Esophagus squamous epithelium (tissue), 4 donors: ENCODE measurements at regions not wholly inside any gene's neighbourhood (a gene's known extent, or its start where the extent isn't known, plus 50 kb on each side); places are given as distances from the start of the nearest gene placed in this dataset.

Experiments
- POLR2A ChIP-seq, 4 donors: fragments of 450-650 bp; IDR thresholded peaks; one replicate each; pipeline ENCODE4 v1.6.1; 2017; ENCODE audit warnings: antibody characterized with exemption in 4 of 4, mild to moderate bottlenecking in 4 of 4, moderate library complexity in 3 of 4
- TF ChIP-seq, protein P1 (sequence below), 6 experiments: fragments of 450-650 bp in 4 of 6; fragments of 200-600 bp in 2 of 6; sonication (generic) in 2 of 6; IDR thresholded peaks; one replicate each; pipeline ENCODE4 v1.5.1; 2016 to 2019; ENCODE audit warnings: antibody characterized with exemption in 6 of 6, mild to moderate bottlenecking in 4 of 6, moderate library complexity in 4 of 6

DNA sequence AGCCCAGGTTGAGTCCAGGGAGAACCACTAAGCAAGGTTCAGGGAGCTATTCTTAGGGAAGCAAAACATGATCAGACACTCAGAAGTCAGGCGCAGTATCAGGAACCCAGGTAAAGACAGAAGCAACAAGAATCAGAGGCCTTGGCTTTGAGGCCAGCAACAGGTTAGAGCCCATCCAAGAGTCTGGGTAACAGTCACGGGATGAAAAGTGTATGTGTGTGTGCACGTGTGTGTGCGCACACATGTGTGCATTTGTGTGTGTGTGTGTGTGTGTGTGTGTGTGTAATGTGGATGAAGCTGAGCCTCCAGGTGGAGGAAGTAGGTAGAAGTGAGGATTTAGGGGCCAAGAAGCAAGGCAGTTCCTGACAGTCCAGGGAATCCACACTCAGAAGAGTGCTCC is 63.1 kb downstream of the CCNA1 start:
- TF ChIP-seq, protein P1, sequence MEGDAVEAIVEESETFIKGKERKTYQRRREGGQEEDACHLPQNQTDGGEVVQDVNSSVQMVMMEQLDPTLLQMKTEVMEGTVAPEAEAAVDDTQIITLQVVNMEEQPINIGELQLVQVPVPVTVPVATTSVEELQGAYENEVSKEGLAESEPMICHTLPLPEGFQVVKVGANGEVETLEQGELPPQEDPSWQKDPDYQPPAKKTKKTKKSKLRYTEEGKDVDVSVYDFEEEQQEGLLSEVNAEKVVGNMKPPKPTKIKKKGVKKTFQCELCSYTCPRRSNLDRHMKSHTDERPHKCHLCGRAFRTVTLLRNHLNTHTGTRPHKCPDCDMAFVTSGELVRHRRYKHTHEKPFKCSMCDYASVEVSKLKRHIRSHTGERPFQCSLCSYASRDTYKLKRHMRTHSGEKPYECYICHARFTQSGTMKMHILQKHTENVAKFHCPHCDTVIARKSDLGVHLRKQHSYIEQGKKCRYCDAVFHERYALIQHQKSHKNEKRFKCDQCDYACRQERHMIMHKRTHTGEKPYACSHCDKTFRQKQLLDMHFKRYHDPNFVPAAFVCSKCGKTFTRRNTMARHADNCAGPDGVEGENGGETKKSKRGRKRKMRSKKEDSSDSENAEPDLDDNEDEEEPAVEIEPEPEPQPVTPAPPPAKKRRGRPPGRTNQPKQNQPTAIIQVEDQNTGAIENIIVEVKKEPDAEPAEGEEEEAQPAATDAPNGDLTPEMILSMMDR (IDR thresholded peaks at IDR 0.05): no peak
- no peak for TF ChIP-seq POLR2A (IDR thresholded peaks at IDR 0.05)
